Muscle layer of colon (tissue), 2 donors: ENCODE measurements at regions not wholly inside any gene's neighbourhood (a gene's known extent, or its start where the extent isn't known, plus 50 kb on each side); places are given as distances from the start of the nearest gene placed in this dataset.

ENCODE experiments used
- H3K27ac ChIP-seq: one replicate; pipeline ENCODE4 v1.7.0; 2013; ENCODE audit warnings: low read depth, mild to moderate bottlenecking, low read length, moderate library complexity
- H3K27me3 ChIP-seq, 2 donors: one replicate each; pipeline ENCODE4 v1.7.0; 2013; ENCODE audit warnings: low read length in 2 of 2, mild to moderate bottlenecking in 2 of 2; ENCODE audit not compliant: insufficient read depth in 2 of 2, control insufficient read depth in 1 of 2
- H3K36me3 ChIP-seq: one replicate; pipeline ENCODE4 v1.7.0; 2013; ENCODE audit warnings: mild to moderate bottlenecking, low read length; ENCODE audit not compliant: insufficient read depth
- H3K4me1 ChIP-seq: one replicate; pipeline ENCODE4 v1.7.0; 2013; ENCODE audit warnings: mild to moderate bottlenecking, low read length; ENCODE audit not compliant: insufficient read depth
- H3K4me3 ChIP-seq, 2 donors: one replicate each; pipeline ENCODE4 v1.7.0; 2013; ENCODE audit warnings: low read length in 2 of 2, low read depth in 1 of 2, mild to moderate bottlenecking in 1 of 2, moderate library complexity in 1 of 2
- H3K9ac ChIP-seq: one replicate; pipeline ENCODE4 v1.7.0; 2013; ENCODE audit warnings: low read length
- H3K9me3 ChIP-seq: one replicate; pipeline ENCODE4 v1.7.0; 2013; ENCODE audit warnings: mild to moderate bottlenecking, low read length
- donor health status: abdominal sarcoma.
- donor health status: Adenocarcinoma of cecum.

DNA sequence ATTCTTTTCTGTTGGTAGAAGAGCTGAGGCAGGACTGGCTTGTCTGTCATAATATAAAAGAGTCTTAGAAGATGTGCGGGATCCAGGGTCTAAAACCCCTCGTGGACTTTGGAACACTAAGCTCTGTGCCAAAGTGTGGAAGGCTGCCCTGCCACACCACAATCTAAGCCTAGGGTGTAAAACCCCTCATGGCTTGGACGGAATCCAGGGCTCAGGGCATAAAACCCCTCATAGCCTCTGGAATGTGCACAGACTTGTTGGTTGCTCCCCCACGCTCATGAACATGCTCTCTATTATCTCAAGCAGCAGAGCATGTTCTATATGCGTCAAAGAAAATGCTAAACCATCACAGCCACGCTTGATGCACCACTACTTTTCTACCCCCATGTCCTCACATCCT, 483.6 kb downstream of the GABRG1 start:
- no peaks in the 10 kb centered on the region for H3K27me3 ChIP-seq
- H3K36me3 ChIP-seq: no peaks in the 10 kb centered on the region
- no peak overlapping the region for H3K9ac ChIP-seq
- no peaks in the 10 kb centered on the region for H3K4me1 ChIP-seq
- H3K9me3 ChIP-seq: no peaks in the 10 kb centered on the region
- no peak overlapping the region for H3K4me3 ChIP-seq
- no peak overlapping the region for H3K27ac ChIP-seq

DNA sequence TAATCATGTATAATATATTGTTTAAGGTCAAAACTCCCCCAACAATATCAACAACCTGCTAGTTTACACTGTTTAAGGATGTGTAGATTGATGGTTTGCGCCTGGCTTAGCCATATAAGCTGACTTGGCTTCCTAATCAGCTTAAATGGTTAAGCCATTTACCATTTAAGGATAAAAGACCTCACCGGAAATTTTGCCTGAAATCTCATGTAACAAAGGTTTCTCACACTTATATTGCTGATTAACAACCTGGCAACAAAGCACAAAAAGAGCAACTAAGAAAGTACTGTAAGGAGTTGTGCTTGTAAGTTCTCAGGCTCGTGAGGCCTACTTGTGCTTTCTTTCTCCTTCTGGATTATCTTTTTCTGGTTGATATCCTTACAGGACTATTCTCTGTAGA, 485.2 kb downstream of the GABRG1 start:
- Histone ChIP-seq H3K9me3 (no peaks in the 10 kb centered on the region), H3K27ac (no peak overlapping the region), H3K4me1 (no peaks in the 10 kb centered on the region), H3K4me3 (no peak overlapping the region), H3K9ac (no peak overlapping the region), H3K27me3 (no peaks in the 10 kb centered on the region), H3K36me3 (no peaks in the 10 kb centered on the region)

DNA sequence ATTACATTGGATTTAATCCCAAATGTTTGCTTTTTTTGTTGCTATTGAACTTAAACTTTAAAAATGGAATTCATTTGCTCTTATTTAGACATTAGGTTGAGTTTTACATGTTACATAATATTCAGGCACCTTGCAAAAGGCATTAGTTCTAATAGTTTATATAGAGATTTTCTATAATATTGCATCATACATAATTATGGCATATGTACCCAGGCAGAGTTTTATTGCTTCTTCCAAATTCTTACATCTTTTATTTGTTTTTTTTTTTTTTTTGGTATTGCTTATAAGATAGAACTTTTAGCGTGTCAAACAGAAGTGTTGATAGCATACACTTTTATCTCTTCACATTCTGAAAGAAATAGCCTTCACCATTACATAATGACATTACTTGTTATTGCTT, 487.7 kb downstream of the GABRG1 start:
- Histone ChIP-seq H3K9ac (no peak overlapping the region), H3K27me3 (no peaks in the 10 kb centered on the region)

DNA sequence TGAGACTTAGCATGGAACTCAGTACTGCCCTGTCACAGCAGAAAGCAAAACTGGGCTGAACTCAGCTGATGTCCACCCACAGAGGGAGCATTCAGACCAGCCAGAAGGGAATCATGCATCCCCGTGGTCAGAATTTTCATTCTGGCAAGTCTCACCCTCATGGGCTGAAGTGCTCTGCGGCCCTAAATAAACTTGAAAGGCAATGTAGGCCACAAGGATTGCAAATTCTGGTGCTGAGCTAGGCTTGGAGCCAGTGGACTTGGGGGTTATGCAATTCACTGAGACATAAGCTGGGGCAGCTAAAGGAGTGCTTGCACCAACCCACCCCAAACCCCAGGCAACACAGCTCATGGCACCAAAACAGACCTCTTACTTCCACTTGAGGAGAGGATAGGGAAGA, 494.1 kb downstream of the GABRG1 start:
- no peak overlapping the region for H3K9ac ChIP-seq
- no peaks in the 10 kb centered on the region for H3K9me3 ChIP-seq
- no peaks in the 10 kb centered on the region for H3K4me1 ChIP-seq
- H3K27ac ChIP-seq: no peak overlapping the region
- H3K27me3 ChIP-seq: no peaks in the 10 kb centered on the region
- H3K36me3 ChIP-seq: no peaks in the 10 kb centered on the region
- H3K4me3 ChIP-seq: no peak overlapping the region

More for the DNA sequence above, 487.7 kb downstream of the GABRG1 start:
- no peak overlapping the region for H3K27ac ChIP-seq
- no peaks in the 10 kb centered on the region for H3K9me3 ChIP-seq
- H3K4me3 ChIP-seq: no peak overlapping the region
- no peaks in the 10 kb centered on the region for H3K36me3 ChIP-seq
- no peaks in the 10 kb centered on the region for H3K4me1 ChIP-seq

DNA sequence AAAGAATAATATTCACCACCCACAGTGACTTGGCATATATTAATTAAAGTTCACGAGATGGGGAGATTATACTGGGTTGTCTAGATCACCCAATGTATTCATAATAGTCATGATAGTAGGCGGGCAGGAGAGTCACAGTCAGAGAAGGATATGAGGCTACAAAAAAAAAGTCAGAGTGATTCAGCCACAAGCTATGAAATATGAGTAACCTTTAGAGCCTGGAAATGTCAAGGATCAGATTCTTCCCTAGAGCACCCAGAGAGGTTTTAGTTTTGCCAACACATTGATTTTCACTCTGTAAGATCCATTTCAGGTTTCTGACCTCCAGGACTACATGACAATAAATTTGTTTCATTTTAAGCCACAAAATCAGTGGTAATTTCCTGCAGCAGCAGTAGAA, 501.9 kb downstream of the GABRG1 start:
- Histone ChIP-seq H3K4me3 (no peak overlapping the region), H3K36me3 (no peaks in the 10 kb centered on the region), H3K27me3 (no peaks in the 10 kb centered on the region), H3K4me1 (peaks cover 7% of the 10 kb centered on the region), H3K27ac (no peak overlapping the region), H3K9me3 (no peaks in the 10 kb centered on the region), H3K9ac (no peak overlapping the region)

DNA sequence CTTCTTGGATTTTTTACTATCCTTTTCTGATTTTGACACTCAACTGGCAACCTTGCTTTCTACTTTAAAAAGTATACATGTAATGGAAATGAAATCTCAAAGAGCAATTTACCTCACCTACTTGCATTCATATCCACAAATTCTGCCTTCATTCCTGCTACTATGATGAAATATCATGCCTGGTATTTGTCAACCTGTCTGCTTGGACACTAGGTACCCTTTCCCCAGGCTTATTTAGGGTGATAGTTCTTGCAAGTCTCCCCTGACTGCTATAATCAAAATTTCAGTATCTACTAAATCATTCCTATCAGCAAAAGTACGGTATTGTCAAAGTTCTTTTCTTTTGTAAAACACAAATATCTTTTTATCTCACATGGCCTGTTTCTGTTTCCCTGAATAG, 503.0 kb downstream of the GABRG1 start:
- peaks cover 7% of the 10 kb centered on the region for H3K4me1 ChIP-seq
- no peaks in the 10 kb centered on the region for H3K9me3 ChIP-seq
- no peak overlapping the region for H3K4me3 ChIP-seq
- H3K9ac ChIP-seq: no peak overlapping the region
- no peak overlapping the region for H3K27ac ChIP-seq
- no peaks in the 10 kb centered on the region for H3K27me3 ChIP-seq
- no peaks in the 10 kb centered on the region for H3K36me3 ChIP-seq

DNA sequence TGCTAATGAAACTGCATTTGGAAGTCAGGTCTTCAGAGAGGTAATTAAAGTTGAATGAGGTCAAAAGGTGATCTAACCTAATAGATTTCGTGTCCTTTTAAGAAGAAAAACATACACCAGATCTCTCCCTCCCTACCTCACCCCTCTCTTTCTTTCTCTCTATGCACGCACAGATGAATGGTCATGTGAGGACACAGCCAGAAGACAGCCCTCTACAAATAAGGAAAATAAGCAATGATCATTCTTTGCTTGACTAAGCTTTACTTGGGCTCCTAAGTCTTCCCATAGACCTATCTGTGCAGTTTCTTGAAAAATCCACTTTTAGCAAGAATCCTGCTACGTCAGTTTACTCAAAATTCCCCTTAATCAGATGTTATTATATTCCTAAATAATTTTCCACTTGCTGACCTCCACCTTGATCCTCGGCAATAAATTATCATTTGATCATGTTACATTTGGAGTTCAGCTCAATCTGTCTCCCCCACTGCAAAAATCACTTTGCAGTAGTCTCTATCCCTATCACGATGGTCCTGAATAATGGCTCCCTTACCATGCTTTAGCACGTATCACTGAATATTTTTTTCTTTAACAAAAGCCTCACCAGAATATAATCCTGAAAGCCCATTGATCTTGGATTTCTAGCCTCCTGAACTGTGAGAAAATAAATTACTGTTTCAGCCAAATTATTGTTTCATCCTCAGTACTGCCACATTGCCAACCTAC, 527.3 kb downstream of the GABRG1 start:
- Histone ChIP-seq H3K36me3 (no peaks in the 10 kb centered on the region), H3K27ac (no peak overlapping the region), H3K4me3 (no peak overlapping the region), H3K9me3 (no peaks in the 10 kb centered on the region), H3K27me3 (no peaks in the 10 kb centered on the region), H3K4me1 (no peaks in the 10 kb centered on the region), H3K9ac (no peak overlapping the region)

DNA sequence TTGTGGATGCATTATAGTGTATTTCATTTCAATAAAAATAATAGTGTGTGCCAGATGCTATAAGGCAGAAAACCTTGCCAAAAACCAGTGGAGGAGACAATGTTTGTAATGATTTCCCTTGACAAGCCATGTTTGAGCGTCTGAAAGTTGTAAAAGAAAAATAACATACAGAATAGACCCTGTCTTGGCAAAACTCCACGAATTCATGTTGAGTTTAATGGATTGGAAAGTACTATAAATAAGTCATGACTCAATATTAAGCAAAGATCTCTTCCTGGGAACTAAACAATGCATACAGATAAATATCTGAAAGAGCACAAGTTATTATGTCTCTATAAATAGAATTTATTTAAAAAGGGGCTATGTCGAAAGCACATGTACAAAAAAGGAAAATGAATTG, 543.5 kb downstream of the GABRG1 start:
- Histone ChIP-seq H3K4me1 (no peaks in the 10 kb centered on the region), H3K27me3 (no peaks in the 10 kb centered on the region), H3K9ac (no peak overlapping the region), H3K27ac (no peak overlapping the region), H3K36me3 (no peaks in the 10 kb centered on the region), H3K4me3 (no peak overlapping the region), H3K9me3 (no peaks in the 10 kb centered on the region)

DNA sequence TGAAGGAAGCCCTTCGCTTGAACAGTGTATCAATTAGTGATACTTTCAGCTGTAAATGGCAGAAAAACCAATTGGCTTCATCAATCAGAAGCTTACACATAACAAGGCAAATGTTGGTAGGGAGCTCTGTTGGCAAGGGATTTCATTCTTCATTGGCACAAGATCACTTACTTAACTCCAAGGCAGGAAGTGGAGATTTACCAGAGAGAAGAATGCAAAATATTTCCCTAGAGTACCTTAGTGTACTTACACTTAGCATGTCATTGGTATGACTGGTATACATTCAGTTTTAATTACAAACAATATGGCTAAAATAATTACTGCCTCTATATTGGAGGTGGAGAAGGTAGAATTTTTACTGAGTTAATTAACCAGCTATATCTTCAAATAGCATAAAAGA, 545.0 kb downstream of the GABRG1 start:
- Histone ChIP-seq H3K36me3 (no peaks in the 10 kb centered on the region), H3K27ac (no peak overlapping the region), H3K9me3 (no peaks in the 10 kb centered on the region), H3K9ac (no peak overlapping the region), H3K27me3 (no peaks in the 10 kb centered on the region), H3K4me3 (no peak overlapping the region), H3K4me1 (no peaks in the 10 kb centered on the region)

DNA sequence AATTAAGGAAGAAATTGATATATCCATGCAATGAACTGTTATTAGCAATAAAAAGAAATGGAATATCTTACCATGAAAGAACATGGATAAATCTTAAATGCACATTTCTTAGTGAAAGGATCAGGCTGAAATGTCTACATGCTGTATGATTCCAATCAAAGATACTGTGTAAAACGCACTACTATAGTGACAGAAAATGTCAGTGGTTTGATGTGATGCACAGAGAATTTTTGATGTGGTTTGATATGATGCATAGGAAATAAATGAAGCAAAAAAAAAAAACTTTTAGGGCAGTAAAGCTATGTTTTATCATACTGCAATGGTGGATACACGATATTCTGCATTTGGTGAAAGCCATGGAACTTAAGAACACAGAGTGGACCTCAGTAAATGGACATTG, 547.6 kb downstream of the GABRG1 start:
- H3K27me3 ChIP-seq: no peaks in the 10 kb centered on the region
- no peak overlapping the region for H3K27ac ChIP-seq
- no peaks in the 10 kb centered on the region for H3K36me3 ChIP-seq
- no peaks in the 10 kb centered on the region for H3K9me3 ChIP-seq
- no peak overlapping the region for H3K9ac ChIP-seq
- H3K4me1 ChIP-seq: no peaks in the 10 kb centered on the region
- no peak overlapping the region for H3K4me3 ChIP-seq

DNA sequence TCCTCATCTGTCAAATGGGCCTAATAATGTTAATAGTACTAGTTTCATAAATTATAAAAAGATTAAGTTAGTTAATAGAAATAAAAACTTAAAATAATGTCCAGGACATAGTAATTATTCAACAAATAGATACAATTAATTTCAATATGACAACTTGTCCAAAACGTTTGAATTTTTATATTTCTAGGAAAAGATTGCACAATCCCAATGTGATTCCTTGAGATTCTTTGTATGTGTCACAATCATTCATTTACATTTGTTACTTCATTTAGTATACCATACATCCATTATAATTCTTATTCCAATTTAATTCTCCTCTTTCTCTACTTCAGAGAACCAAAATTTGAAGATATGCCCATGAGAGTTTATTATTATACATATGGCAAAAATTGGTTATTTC, 554.2 kb downstream of the GABRG1 start:
- Histone ChIP-seq H3K27me3 (no peaks in the 10 kb centered on the region), H3K9me3 (no peaks in the 10 kb centered on the region), H3K36me3 (no peaks in the 10 kb centered on the region), H3K27ac (no peak overlapping the region), H3K4me3 (no peak overlapping the region), H3K4me1 (no peaks in the 10 kb centered on the region), H3K9ac (no peak overlapping the region)

DNA sequence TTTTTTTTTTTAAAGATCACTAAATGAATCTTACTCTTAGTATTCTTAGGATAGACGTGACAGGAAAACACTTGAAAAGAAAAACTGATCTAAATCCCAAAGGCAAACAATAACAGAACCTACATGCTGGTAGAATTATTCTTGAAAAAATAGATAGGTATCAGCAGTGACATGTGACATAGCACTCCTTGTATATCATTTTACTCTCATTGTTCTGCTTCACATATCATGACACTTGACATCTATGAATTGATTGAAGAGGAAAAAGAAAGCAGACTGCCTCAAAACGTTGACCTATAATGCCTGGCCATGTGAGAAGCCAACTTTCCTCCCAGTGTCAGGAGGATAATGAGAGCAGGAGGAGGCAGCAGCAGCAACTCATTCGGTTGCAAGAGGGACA, 555.2 kb downstream of the GABRG1 start:
- Histone ChIP-seq H3K36me3 (no peaks in the 10 kb centered on the region), H3K27ac (no peak overlapping the region), H3K9ac (no peak overlapping the region), H3K9me3 (no peaks in the 10 kb centered on the region), H3K4me1 (no peaks in the 10 kb centered on the region), H3K4me3 (no peak overlapping the region), H3K27me3 (no peaks in the 10 kb centered on the region)
